D341Med (cell line): ENCODE measurements at regions not wholly inside any gene's neighbourhood (a gene's known extent, or its start where the extent isn't known, plus 50 kb on each side); places are given as distances from the start of the nearest gene placed in this dataset.
"Not testable (repeated sequence)": the region's sequence is repeated elsewhere in the genome, so short reads cannot be mapped to it uniquely, and the experiment has no call there.

Experiments
- DNase-seq: peaks from one replicate; pipeline ENCODE4 v3.0.0; 2012; ENCODE audit warnings: low spot score

GRCh38 chr12:90828621-90829020, 126.4 kb downstream of the CCER1 start:
- no peak for DNase-seq

DNA sequence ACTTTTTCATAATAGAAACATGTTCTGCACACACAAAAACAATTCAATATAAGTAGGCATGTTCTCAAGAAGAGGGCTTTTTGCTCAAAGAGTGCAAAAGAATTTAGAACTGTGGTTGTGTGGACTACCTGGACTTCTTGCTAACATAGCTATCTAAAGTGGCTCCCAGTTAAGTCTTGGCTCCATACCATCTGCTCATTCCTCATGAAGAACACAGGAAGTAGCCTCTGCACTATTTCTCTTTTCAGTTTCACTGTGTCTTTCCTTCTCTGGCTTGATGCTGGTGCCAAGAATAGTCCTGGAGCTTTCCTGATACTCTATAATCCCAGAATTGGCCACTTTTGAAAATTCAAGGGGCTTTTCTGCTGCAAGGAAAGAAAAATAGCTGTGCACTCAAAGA, 127.4 kb downstream of the CCER1 start:
- DNase-seq = no peak

- DNase-seq = no peak
Measured at GRCh38 chr12:90826036-90826435, 128.9 kb downstream of the CCER1 start.

DNA sequence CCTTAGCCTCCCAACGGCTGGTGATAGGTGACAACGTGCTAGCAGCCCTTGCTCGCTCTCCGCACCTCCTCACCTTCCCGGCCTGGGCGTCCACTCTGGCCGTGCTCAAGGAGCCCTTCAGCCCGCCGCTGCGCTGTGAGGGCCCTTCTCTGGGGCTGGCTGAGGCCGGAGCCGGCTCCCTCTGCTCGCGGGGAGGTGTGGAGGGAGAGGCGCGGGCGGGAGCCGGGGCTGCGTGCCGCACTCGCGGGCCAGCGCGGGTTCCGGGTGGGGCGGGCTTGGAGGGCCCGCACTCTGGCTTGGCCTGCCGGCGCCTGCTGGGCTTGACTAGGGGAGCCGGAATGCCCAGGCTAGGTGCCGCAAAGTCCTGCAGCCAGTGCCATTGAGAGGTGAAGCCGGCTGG, 131.1 kb downstream of the CCER1 start:
- no peak for DNase-seq

DNA sequence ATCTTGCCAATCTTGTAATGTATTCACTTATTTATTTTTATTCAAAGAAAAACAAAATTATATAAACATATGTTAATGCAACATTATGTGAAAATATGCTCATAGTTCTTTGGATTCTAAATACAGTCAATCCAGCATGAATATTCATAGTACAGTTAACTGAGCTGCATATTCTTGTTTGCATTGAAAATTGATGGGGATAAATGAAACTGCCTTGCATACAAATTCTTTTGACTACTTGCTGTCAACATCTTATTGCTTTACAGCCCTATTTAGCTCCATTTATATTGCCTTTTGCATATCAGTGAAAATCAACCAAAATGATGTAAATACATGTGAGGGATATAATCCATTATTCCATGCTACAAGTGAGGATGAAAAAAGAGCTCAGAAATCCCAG, 135.3 kb downstream of the CCER1 start:
- DNase-seq = no peak

DNA sequence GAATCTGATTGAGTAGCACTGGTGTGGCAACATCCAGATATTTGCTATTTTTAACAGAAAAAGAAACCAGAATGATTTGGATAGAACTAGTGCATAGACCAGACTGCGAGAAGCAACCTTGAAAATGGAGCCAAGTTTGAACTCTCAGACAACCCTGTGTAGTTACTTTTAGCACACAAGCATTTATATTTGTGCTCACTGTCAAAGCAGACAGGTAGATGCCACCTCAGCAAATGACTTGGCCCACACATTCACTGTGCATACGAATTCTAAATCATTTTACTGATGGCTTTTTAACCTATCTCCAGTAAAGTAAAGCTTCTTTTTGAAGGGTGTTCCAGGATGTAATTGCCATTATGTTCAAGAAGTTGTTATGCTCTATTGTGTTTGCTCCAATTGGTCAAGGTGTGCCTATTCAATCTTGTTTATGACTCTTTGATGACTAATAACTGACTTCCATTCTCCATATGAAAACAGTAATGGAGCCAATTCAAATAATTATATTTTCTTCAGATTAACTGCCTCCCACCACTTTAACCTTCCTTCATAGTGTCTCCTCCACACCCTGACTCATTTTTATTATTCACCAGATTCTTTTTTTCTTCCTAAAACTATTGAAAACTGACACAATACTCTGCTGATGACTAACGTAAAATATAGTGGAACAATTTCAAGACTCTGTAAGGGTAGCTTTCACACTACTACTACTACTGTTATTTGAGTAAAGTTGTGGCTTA, 138.5 kb downstream of the CCER1 start:
- DNase-seq = no peak

DNA sequence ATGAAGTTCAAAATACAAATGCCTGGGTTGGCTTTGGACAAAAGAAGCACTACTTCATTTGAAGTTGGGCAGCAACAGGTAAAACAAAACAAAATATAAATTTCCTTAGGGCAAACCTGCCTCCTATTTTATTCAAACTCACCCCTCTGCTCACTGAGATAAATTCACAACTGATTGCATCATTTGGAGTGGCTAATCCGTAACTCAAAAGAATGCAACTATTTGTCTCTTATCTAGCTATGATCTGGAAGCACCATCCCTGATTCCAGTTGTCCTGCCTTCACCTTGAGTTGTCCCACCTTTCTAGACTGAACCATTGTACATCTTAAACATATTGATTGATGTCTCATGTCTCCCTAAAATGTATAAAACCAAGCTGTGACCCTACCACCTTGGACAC, 145.0 kb downstream of the CCER1 start:
- DNase-seq = no peak

DNA sequence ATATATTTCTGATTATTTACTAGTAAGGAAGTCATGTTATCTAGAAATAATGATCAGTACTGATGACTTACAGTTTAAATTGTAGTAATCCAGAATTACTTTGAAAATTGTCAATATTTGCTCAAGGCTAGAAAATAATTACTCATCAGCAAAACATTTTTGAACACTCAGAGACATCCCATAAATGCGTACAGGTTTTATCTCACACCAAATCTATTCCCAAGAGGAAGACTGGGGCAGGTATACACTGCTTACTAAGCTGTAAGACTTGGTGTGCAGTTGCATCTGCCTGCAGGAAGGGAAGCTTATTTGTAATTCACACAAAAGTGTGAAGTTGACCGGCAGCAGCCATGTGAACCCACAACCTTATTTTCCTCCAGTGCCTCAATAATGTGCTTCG, 146.4 kb downstream of the CCER1 start:
- DNase-seq = no peak

DNA sequence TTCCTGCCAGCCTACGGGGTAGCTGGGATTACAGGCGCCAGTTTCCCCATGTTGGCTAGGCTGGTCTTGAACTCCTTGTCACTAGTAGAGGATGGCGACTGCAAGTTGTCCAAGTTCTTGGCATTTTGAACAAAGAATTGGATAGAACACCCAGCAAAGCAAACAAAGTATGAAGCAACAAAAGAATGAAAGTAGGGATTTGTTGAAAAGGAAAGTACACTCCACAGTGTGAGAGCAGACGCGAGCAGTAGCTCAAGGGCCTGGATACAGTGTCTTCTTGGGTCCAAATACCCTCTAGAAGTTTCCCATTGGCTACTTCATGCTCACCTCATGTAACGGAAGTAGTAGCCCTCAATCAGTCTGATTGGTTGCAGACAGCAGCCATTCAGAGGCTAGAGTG, 152.2 kb downstream of the CCER1 start:
- DNase-seq = no peak

GRCh38 chr12:90801776-90802175, 153.2 kb downstream of the CCER1 start:
- DNase-seq = no peak

DNA sequence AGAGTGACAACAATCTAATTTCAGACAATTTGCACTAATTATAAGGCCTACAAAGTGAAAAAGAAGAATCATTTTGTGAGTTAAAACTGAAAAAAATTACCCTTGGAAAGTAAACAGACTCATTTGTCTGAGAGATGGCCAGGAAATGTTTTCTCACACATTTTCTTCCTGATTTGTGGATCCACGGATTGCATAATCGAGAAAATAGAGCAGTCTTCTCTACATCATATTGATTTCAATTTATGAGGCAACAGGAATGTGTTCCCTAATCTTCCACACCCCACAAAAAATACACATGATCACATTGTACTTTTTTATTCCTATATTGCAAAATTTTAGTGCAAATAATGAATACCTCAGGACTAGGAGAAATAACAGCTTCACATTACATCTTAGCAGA, 160.8 kb downstream of the CCER1 start:
- DNase-seq = no peak

GRCh38 chr12:90792718-90793117, 162.3 kb downstream of the CCER1 start:
- not testable (repeated sequence) for DNase-seq

DNA sequence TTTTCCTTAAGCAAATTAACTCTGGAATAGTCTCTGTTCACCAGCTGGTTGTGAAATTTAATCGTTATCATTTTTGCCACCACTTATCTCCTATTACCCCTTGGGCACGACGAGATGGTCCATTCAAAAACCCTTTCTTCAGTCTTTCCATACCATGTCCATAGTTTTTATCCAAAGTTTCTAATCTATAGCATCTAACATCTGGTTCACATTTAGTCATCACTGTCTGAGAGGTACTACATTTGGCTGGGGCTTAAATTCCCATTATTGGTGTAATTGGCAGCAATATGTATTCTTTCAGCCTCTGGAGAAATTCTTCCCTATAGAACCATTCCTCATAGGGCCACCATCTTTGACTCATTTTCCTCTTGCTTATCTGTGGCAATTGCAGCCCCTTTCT, 163.5 kb downstream of the CCER1 start:
- no peak for DNase-seq

GRCh38 chr12:90790747-90791146, 164.2 kb downstream of the CCER1 start:
- DNase-seq = no peak

GRCh38 chr12:90773491-90773890, 181.5 kb downstream of the CCER1 start:
- DNase-seq = no peak

DNA sequence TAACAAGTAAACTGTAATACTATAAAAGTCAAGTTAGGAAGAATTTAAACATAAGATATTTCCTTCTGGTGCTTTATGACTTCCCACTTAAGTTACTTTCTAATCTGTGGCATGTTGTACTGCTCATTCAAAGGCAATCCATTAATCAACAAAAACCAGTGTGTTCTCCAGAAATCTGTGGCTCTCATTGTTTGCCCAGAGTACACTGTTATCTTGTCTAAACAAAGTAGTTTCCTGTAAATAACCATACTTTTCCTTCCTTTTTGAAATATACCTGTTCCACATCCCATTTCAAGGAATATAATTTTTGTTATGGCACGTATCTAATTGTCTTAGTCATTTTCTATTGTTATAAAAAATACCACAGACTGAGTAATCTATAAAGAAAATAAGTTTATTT, 184.1 kb downstream of the CCER1 start:
- no peak for DNase-seq

GRCh38 chr12:90757957-90758356, 197.0 kb downstream of the CCER1 start:
- DNase-seq = no peak

- no peak for DNase-seq
Measured at GRCh38 chr12:90745211-90745610, 209.8 kb downstream of the CCER1 start.

DNA sequence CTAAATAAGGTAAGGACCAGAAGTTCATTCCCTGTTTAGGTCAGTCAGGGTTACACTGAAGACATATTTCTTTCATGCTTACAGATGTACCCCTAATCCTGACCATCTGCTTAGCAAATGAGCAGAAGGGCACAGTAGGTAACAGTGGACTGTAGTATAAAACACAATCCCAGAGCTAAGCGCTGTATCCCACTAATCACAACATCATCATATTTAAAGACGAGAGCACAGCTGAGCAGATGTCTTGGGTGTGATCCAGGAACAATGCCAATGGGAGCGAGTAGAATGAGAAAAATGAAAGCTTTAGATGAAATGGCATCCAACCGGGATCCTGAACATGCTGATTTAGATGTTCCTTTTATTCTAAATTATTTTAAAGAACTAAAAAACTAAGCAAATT, 213.4 kb downstream of the CCER1 start:
- peak; percentile 56 for DNase-seq

DNA sequence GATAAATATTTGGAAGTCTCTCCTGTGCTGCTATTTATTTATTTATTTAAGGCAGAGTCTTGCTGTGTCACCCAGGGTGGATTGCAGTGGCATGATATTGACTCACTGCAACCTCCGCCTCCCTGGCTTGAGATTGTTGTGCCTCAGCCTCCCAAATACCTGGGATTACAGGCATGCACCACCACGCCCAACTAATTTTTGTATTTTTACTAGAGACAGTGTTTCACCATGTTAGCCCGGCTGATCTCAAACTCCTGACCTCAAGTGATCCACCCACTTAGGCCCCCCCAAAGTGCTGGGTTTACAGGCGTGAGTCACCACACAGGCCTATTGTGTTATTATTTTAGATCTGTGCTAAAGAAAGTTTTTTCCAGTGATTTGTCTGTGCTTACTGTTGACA, 225.2 kb downstream of the CCER1 start:
- DNase-seq = no peak

DNA sequence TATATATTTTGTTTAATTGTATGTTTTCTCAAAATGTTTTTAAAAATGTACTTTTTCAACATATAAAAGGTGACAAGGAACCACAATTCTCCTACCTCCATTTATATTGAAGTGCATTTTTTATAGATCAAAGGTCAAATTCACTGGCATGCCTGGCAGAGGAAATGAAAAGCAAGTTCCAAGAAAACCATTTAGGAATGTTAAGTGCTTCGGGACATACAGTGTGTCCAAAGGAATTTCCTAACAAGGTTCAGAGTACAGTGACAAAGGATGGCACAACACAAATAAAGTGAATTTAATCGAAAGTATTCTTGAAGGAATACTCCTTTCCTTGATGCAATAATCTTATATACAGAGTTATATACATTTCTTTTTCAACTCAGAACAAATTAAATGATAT, 242.3 kb downstream of the CCER1 start:
- no peak for DNase-seq

- no peak for DNase-seq
Measured at GRCh38 chr12:90710711-90711110, 244.3 kb downstream of the CCER1 start.

- DNase-seq = no peak
Measured at GRCh38 chr12:90706036-90706435, 248.9 kb downstream of the CCER1 start.

DNA sequence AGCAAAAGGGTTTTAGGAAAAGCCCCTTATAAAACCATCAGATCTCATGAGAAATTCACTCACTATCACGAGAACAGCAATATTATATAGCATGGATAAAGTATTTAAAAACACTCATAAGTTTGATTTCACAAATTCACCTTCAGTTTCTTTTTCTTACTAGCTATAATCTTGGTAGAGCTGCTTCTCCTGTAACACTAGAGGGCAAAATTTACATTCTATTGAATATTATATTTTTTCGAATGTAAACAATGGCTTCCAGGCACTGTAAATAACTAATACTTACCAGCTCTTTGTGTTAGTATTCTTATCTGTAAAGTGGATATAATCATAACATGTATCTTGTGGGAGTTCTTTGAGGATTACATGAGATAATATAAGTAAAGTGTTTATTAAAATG, 259.6 kb downstream of the CCER1 start:
- DNase-seq = no peak

- DNase-seq = no peak
Measured at GRCh38 chr12:90690120-90690519, 264.9 kb downstream of the CCER1 start.
